Astrocyte of the cerebellum (primary cell): ENCODE measurements at regions not wholly inside any gene's neighbourhood (a gene's known extent, or its start where the extent isn't known, plus 50 kb on each side); places are given as distances from the start of the nearest gene placed in this dataset.

Source experiments
- DNase-seq: peaks from one replicate; pipeline ENCODE4 v3.0.0-alpha.2; 2011; ENCODE audit warnings: low read depth
- H3K4me3 ChIP-seq: 2 replicates; pipeline ENCODE4 v1.5.1; 2011; ENCODE audit warnings: mild to moderate bottlenecking, low read depth, low read length, moderate library complexity
- in situ Hi-C: cut with HindIII; loops from 2 replicates; pipeline ENCODE4 v1.10.0; 2017; ENCODE audit warnings: low sequenced_read_pairs
- TF ChIP-seq, protein P1 (sequence below): IDR thresholded peaks from 2 replicates; pipeline ENCODE4 v1.5.1; 2012; ENCODE audit warnings: low read length, low read depth, moderate library complexity, mild to moderate bottlenecking; ENCODE audit errors: missing control alignments

- H3K4me3 ChIP-seq = no peak overlapping the region
- in situ Hi-C loops = no loop called here
- TF ChIP-seq, protein P1, sequence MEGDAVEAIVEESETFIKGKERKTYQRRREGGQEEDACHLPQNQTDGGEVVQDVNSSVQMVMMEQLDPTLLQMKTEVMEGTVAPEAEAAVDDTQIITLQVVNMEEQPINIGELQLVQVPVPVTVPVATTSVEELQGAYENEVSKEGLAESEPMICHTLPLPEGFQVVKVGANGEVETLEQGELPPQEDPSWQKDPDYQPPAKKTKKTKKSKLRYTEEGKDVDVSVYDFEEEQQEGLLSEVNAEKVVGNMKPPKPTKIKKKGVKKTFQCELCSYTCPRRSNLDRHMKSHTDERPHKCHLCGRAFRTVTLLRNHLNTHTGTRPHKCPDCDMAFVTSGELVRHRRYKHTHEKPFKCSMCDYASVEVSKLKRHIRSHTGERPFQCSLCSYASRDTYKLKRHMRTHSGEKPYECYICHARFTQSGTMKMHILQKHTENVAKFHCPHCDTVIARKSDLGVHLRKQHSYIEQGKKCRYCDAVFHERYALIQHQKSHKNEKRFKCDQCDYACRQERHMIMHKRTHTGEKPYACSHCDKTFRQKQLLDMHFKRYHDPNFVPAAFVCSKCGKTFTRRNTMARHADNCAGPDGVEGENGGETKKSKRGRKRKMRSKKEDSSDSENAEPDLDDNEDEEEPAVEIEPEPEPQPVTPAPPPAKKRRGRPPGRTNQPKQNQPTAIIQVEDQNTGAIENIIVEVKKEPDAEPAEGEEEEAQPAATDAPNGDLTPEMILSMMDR = no peak
- no peak for DNase-seq
Measured at GRCh38 chr12:116636608-116637519, 77.7 kb downstream of the MAP1LC3B2 start.

- TF ChIP-seq, protein P1 = no peak
Measured at GRCh38 chr12:116635487-116635886, 76.3 kb downstream of the MAP1LC3B2 start.

GRCh38 chr12:116633476-116633875 lies 74.3 kb downstream of the MAP1LC3B2 start:
- TF ChIP-seq, protein P1 = no peak

More at GRCh38 chr12:116635487-116635886, 76.3 kb downstream of the MAP1LC3B2 start:
- in situ Hi-C loops = no loop called here
- H3K4me3 ChIP-seq = no peak overlapping the region
- no peak for DNase-seq

GRCh38 chr12:116631619-116632018 lies 72.4 kb downstream of the MAP1LC3B2 start:
- in situ Hi-C loops = no loop called here
- TF ChIP-seq, protein P1 = no peak

More at GRCh38 chr12:116633476-116633875, 74.3 kb downstream of the MAP1LC3B2 start:
- DNase-seq = no peak
- no peak overlapping the region for H3K4me3 ChIP-seq
- in situ Hi-C loops = no loop called here

GRCh38 chr12:116630762-116631161 lies 71.6 kb downstream of the MAP1LC3B2 start:
- TF ChIP-seq, protein P1 = no peak
- H3K4me3 ChIP-seq = no peak overlapping the region
- in situ Hi-C loops = no loop called here
- no peak for DNase-seq

More at GRCh38 chr12:116631619-116632018, 72.4 kb downstream of the MAP1LC3B2 start:
- no peak overlapping the region for H3K4me3 ChIP-seq
- DNase-seq = no peak

DNA sequence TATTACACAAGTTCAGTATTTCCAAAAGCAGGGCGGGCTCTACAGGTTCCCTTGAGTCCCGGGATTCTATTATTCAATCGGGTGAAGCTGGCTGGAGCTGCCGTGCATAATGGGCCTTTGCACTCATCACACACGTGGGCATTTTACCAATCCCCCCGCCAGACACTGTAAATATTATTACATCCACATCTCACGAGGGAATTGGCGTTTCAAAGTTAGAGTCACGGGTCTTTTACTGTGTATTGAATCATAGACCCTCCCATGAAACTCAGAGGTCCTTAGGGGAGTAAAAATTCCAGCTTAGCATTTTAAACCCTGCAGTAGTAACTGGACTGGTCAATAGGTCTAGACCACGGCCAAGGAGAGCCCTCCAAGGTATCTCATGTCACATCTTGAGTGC lies 70.3 kb downstream of the MAP1LC3B2 start:
- no peak for DNase-seq
- H3K4me3 ChIP-seq = no peak overlapping the region
- TF ChIP-seq, protein P1 = no peak
- in situ Hi-C loops = no loop called here
